GM12878 (cell line): ENCODE measurements at regions not wholly inside any gene's neighbourhood (a gene's known extent, or its start where the extent isn't known, plus 50 kb on each side); places are given as distances from the start of the nearest gene placed in this dataset.

Source experiments
- ATAC-seq: fragments of 200-7000 bp; cut with Tn5 transposase; 3 replicates; pipeline ENCODE4 v1.9.1; 2020; ENCODE audit warnings: mild to moderate bottlenecking, moderate library complexity
- BruUV-seq: library from RNA; stranded (reverse); fragments of 400-500 nt; replicated peaks from 2 replicates; lab custom pipeline; 2021; lab: Mats Ljungman, UMichigan
- CTCF ChIA-PET: fragments of 300-600 bp; sonication (Branson Sonifier 250); formaldehyde crosslinking; extraction: SDS; loops from one replicate; lab custom pipeline; 2021; ENCODE audit warnings: inconsistent platforms; lab: Yijun Ruan, JAX
- POLR2A ChIA-PET: fragments of 350-600 bp; formaldehyde crosslinking; extraction: SDS; loops from one replicate; lab custom pipeline; 2021; ENCODE audit warnings: inconsistent platforms; lab: Charles Lee
- RAD21 ChIA-PET: fragments of 300-600 bp; sonication (Branson Sonifier 250); formaldehyde crosslinking; loops from one replicate; lab custom pipeline; 2023; ENCODE audit warnings: antibody characterized with exemption; ENCODE audit not compliant: unreplicated experiment; lab: Charles Lee
- SMC1A ChIA-PET: fragments of 300-600 bp; sonication (Branson Sonifier 250); formaldehyde crosslinking; loops from one replicate; lab custom pipeline; 2023; ENCODE audit not compliant: unreplicated experiment, uncharacterized antibody; lab: Charles Lee
- DNase-seq: peaks from one replicate; pipeline ENCODE4 v3.0.0-alpha.2; 2011; ENCODE audit warnings: low read depth, low spot score
- FAIRE-seq: peaks from 3 replicates; lab custom pipeline; 2011; peaks lifted over from hg19 to GRCh38; lab: Jason Lieb, UNC
- H2AFZ ChIP-seq: 2 replicates; pipeline ENCODE4 v1.6.0; 2011; ENCODE audit warnings: low read depth, low read length, control low read depth; ENCODE audit not compliant: control insufficient read depth
- H3K27ac ChIP-seq: 2 replicates; pipeline ENCODE4 v1.5.1; 2011; ENCODE audit warnings: control low read depth; ENCODE audit not compliant: control insufficient read depth, insufficient read depth
- H3K27me3 ChIP-seq, 2 experiments: replicated peaks in 1 of 2; 2 replicates each; pipeline versions ENCODE4 v1.6.0 to v1.6.1; 2011; ENCODE audit warnings: low read length in 1 of 2; ENCODE audit not compliant: control insufficient read depth in 2 of 2, insufficient read depth in 2 of 2
- H3K36me3 ChIP-seq, 2 experiments: 2 replicates each; pipeline ENCODE4 v1.5.1; 2011; ENCODE audit warnings: low read length in 1 of 2; ENCODE audit not compliant: control insufficient read depth in 2 of 2, insufficient read depth in 2 of 2
- H3K4me1 ChIP-seq: 2 replicates; pipeline ENCODE4 v1.6.1; 2011; ENCODE audit warnings: mild to moderate bottlenecking, low read length, moderate library complexity, mixed read lengths; ENCODE audit not compliant: control insufficient read depth, insufficient read depth
- H3K4me2 ChIP-seq: 2 replicates; pipeline ENCODE4 v1.6.0; 2011; ENCODE audit warnings: control low read depth; ENCODE audit not compliant: control insufficient read depth, insufficient read depth
- H3K4me3 ChIP-seq: fragments of 200-600 bp; sonication (generic); 2 replicates; pipeline ENCODE4 v1.5.1; 2016
- H3K79me2 ChIP-seq: 2 replicates; pipeline ENCODE4 v1.6.0; 2011; ENCODE audit warnings: low read length; ENCODE audit not compliant: control insufficient read depth, insufficient read depth
- H3K9ac ChIP-seq: 2 replicates; pipeline ENCODE4 v1.8.0; 2011; ENCODE audit warnings: low read length, control low read depth, mixed read lengths; ENCODE audit not compliant: control insufficient read depth, insufficient read depth
- H3K9me3 ChIP-seq: replicated peaks from 3 replicates; pipeline ENCODE4 v1.5.1; 2011; ENCODE audit warnings: mild to moderate bottlenecking, low read length; ENCODE audit not compliant: control insufficient read depth, insufficient read depth
- H4K20me1 ChIP-seq: 2 replicates; pipeline ENCODE4 v1.6.0; 2011; ENCODE audit not compliant: control insufficient read depth, insufficient read depth
- BACH1 ChIP-seq: fragments of 450-650 bp; IDR thresholded peaks from 2 replicates; pipeline ENCODE4 v1.6.1; 2017; ENCODE audit warnings: mild to moderate bottlenecking, borderline replicate concordance
- BCL11A ChIP-seq: IDR thresholded peaks from 2 replicates; pipeline ENCODE4 v1.6.1; 2011; ENCODE audit warnings: low read depth, low read length
- BCLAF1 ChIP-seq: fragments of 450-650 bp; IDR thresholded peaks from 2 replicates; pipeline ENCODE4 v1.6.1; 2017; ENCODE audit warnings: antibody characterized with exemption, mild to moderate bottlenecking, moderate library complexity
- EP300 ChIP-seq, 2 experiments: fragments of 150-350 bp in 1 of 2; IDR thresholded peaks; 2 replicates each; pipeline ENCODE4 v1.6.1; 2011 to 2012; ENCODE audit warnings: low read depth in 2 of 2, low read length in 2 of 2, borderline replicate concordance in 1 of 2, improper control_type of control experiment in 1 of 2, inconsistent platforms in 1 of 2; ENCODE audit not compliant: control insufficient read depth in 1 of 2
- ESRRA ChIP-seq: IDR thresholded peaks from 2 replicates; pipeline ENCODE4 v1.6.1; 2012; ENCODE audit warnings: mild to moderate bottlenecking, low read length, improper control_type of control experiment
- FOS ChIP-seq: IDR thresholded peaks from 3 replicates; pipeline ENCODE4 v1.6.1; 2011; ENCODE audit warnings: borderline replicate concordance; ENCODE audit not compliant: insufficient read length; ENCODE audit errors: extremely low read depth
- MEF2A ChIP-seq: IDR thresholded peaks from 2 replicates; pipeline ENCODE4 v1.6.1; 2011; ENCODE audit warnings: low read depth, mild to moderate bottlenecking, low read length, moderate library complexity; ENCODE audit not compliant: insufficient read depth
- MXI1 ChIP-seq: fragments of 150-350 bp; IDR thresholded peaks from 2 replicates; pipeline ENCODE4 v1.6.1; 2011; ENCODE audit warnings: low read depth, mild to moderate bottlenecking, inconsistent platforms, low read length, improper control_type of control experiment
- NKRF ChIP-seq: fragments of 450-650 bp; conservative IDR thresholded peaks from 2 replicates; pipeline ENCODE4 v1.6.1; 2017; ENCODE audit warnings: mild to moderate bottlenecking, moderate library complexity
- SREBF2 ChIP-seq: IDR thresholded peaks from 2 replicates; pipeline ENCODE4 v1.6.1; 2012; ENCODE audit warnings: mild to moderate bottlenecking, low read length
- TCF12 ChIP-seq: IDR thresholded peaks from 2 replicates; pipeline ENCODE4 v1.6.1; 2011; ENCODE audit warnings: low read depth, mild to moderate bottlenecking, low read length
- TCF3 ChIP-seq: IDR thresholded peaks from 2 replicates; pipeline ENCODE4 v1.6.1; 2012; ENCODE audit warnings: low read depth, mild to moderate bottlenecking, low read length, borderline replicate concordance; ENCODE audit not compliant: insufficient read depth
- WGBS: methylation state at CpG from one replicate; pipeline ENCODE4 v1.1.6; 2016; ENCODE audit warnings: low lambda C conversion rate; ENCODE audit not compliant: insufficient replicate concordance, insufficient coverage; ENCODE audit errors: missing lambda C conversion rate; 5-methylcytosine and 5-hydroxymethylcytosine counted together
- in situ Hi-C: fragments of 300-500 bp; cut with MboI; formaldehyde crosslinking; loops from 9 replicates; pipeline ENCODE4 v1.14.3; 2018; ENCODE audit warnings: mixed read lengths
- intact Hi-C: fragments of 100-400 bp; cut with micrococcal nuclease; formaldehyde crosslinking; loops from one replicate; pipeline ENCODE4 v1.14.2; 2022; ENCODE audit not compliant: unreplicated experiment
- TF ChIP-seq, protein P1 (sequence below): fragments of 450-650 bp; formaldehyde crosslinking; IDR thresholded peaks from 2 replicates; pipeline ENCODE4 v1.4.0; 2022; ENCODE audit warnings: mild to moderate bottlenecking, moderate library complexity

GRCh38 chr1:157277281-157277680 is 139.1 kb upstream of the ETV3 start (continued):
- TF ChIP-seq MEF2A = no peak
- no peak for TF ChIP-seq TCF12

DNA sequence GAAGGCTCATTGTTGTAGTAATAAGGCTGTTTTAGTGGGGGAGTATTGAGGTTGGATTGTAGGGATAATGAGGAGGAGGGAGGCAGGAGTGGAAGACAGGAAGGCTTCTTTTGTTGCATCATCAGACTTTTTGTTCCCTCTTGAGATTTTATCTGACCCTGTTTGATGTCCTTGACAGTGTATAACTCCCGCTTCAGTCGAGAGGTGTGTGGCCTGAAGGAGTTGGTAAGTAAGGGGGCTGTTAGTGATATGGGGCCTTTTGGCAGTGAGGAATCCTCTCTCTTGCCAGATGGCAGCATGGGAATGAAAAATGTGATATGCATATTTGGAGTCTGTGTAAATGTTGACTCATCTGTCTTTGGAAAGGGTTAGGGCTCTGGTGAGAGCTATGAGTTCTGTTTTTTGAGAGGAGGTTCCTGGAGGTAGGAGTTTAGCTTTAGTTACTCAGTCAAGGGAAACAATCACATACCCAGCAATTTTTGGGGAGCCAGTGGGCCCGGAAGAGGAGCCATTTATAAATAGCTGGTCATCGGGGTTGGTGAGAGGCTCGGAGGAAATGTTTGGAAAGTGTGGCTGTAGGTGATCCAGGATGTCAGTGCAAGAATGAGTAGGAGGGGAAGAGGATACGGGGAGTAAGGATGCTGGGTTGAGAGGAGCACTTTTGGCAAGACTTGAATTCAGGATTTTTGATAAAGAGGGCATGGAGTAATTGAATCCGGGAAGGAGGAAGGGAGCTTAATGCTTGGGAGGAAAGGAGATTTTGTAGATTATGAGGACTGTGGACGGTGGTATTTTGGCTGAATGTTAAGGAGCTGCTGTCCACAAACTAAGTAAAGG is 136.7 kb upstream of the ETV3 start:
- WGBS = 33% methylated on average over 8 of the region's 8 CpGs
- no peak for DNase-seq
- no peak overlapping the region for H3K4me2 ChIP-seq
- H4K20me1 ChIP-seq = no peaks in the 10 kb centered on the region
- ATAC-seq = no peak
- in situ Hi-C loops = no loop called here
- no peak overlapping the region for H3K4me3 ChIP-seq
- peaks cover 11% of the 10 kb centered on the region for H3K4me1 ChIP-seq
- FAIRE-seq = no peak
- intact Hi-C loops = no loop called here
- H2AFZ ChIP-seq = no peak overlapping the region
- H3K27ac ChIP-seq = no peak overlapping the region
- H3K9ac ChIP-seq = no peak overlapping the region
- H3K27me3 ChIP-seq = peaks cover 0 to 4% of the 10 kb centered on the region in 2 experiments; a peak in 2 of 4 replicates
- ChIA-PET RAD21 (no interaction called here), POLR2A (interaction anchor here (0.6 kb wide), 1 partner anchor 789 kb away, joined by 4 read pairs; no protein-coding TSS in a partner anchor), SMC1A (interaction anchor here (1.3 kb wide), 1 partner anchor 54 kb away, joined by 3 read pairs; no protein-coding TSS in a partner anchor), CTCF (no interaction called here)
- H3K79me2 ChIP-seq = no peaks in the 10 kb centered on the region
- no peaks in the 10 kb centered on the region; the same call in 2 of the 3 replicates for H3K9me3 ChIP-seq
- BruUV-seq = no TSS peak
- H3K36me3 ChIP-seq = no peaks in the 10 kb centered on the region
- TF ChIP-seq SREBF2 = no peak
- TF ChIP-seq TCF3 = no peak
- no peak for TF ChIP-seq ESRRA
- no peak for TF ChIP-seq BACH1
- no peak for TF ChIP-seq MXI1
- TF ChIP-seq FOS = no peak
- TF ChIP-seq BCL11A = no peak
- TF ChIP-seq EP300 (IDR thresholded peaks at IDR 0.05; ENCODE audit: borderline replicate concordance in 1 of 2, control insufficient read depth in 1 of 2, low read depth in 2 of 2, low read length in 2 of 2) = no peak
- no peak for TF ChIP-seq BCLAF1
- TF ChIP-seq, protein P1, sequence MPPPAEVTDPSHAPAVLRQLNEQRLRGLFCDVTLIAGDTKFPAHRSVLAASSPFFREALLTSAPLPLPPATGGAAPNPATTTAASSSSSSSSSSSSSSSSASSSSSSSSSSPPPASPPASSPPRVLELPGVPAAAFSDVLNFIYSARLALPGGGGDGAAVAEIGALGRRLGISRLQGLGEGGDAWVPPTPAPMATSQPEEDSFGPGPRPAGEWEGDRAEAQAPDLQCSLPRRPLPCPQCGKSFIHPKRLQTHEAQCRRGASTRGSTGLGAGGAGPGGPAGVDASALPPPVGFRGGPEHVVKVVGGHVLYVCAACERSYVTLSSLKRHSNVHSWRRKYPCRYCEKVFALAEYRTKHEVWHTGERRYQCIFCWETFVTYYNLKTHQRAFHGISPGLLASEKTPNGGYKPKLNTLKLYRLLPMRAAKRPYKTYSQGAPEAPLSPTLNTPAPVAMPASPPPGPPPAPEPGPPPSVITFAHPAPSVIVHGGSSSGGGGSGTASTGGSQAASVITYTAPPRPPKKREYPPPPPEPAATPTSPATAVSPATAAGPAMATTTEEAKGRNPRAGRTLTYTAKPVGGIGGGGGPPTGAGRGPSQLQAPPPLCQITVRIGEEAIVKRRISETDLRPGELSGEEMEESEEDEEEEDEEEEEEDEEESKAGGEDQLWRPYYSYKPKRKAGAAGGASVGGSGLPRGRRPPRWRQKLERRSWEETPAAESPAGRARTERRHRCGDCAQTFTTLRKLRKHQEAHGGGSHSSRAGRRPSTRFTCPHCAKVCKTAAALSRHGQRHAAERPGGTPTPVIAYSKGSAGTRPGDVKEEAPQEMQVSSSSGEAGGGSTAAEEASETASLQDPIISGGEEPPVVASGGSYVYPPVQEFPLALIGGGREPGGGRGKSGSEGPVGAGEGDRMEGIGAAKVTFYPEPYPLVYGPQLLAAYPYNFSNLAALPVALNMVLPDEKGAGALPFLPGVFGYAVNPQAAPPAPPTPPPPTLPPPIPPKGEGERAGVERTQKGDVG (CRISPR knock-in tag) = no peak
- no peak for TF ChIP-seq NKRF
